ENCODE measurements at regions not wholly inside any gene's neighbourhood (a gene's known extent, or its start where the extent isn't known, plus 50 kb on each side); places are given as distances from the start of the nearest gene placed in this dataset.
"Not testable (repeated sequence)": the region's sequence is repeated elsewhere in the genome, so short reads cannot be mapped to it uniquely, and the experiment has no call there.

GRCh38 chr6:121596441-121596840, 161.0 kb downstream of the GJA1 start:
- peak; percentile 6 for DNase-seq

GRCh38 chr6:121597654-121598053, 162.2 kb downstream of the GJA1 start:
- peak; percentile 18 for DNase-seq

- not testable (repeated sequence) for DNase-seq
Observed at GRCh38 chr6:121599331-121599730, 163.9 kb downstream of the GJA1 start.

GRCh38 chr6:121600389-121601168, 165.1 kb downstream of the GJA1 start:
- no peak for DNase-seq

GRCh38 chr6:121603486-121603885, 168.0 kb downstream of the GJA1 start:
- no peak for DNase-seq

GRCh38 chr6:121607721-121608120, 172.3 kb downstream of the GJA1 start:
- DNase-seq: no peak

GRCh38 chr6:121608270-121608669, 172.8 kb downstream of the GJA1 start:
- DNase-seq: no peak

- DNase-seq: no peak
Observed at GRCh38 chr6:121609281-121609680, 173.8 kb downstream of the GJA1 start.

GRCh38 chr6:121612927-121613326, 177.5 kb downstream of the GJA1 start:
- no peak for DNase-seq

- DNase-seq: peak; percentile 16
Observed at GRCh38 chr6:121614115-121614514, 178.7 kb downstream of the GJA1 start.

- no peak for DNase-seq
Observed at GRCh38 chr6:121615493-121615892, 180.0 kb downstream of the GJA1 start.

GRCh38 chr6:121616406-121616805, 181.0 kb downstream of the GJA1 start:
- DNase-seq: no peak

GRCh38 chr6:121617388-121617787, 181.9 kb downstream of the GJA1 start:
- DNase-seq: no peak

GRCh38 chr6:121619013-121619412, 183.6 kb downstream of the GJA1 start:
- DNase-seq: no peak

- no peak for DNase-seq
Observed at GRCh38 chr6:121619987-121620740, 184.7 kb downstream of the GJA1 start.

- DNase-seq: no peak
Observed at GRCh38 chr6:121627761-121628160, 192.3 kb downstream of the GJA1 start.

- DNase-seq: no peak
Observed at GRCh38 chr6:121630716-121631115, 195.3 kb downstream of the GJA1 start.

GRCh38 chr6:121631752-121632151, 196.3 kb downstream of the GJA1 start:
- DNase-seq: not testable (repeated sequence)

GRCh38 chr6:121633309-121633708, 197.9 kb downstream of the GJA1 start:
- DNase-seq: no peak

- DNase-seq: not testable (repeated sequence)
Observed at GRCh38 chr6:121634586-121634985, 199.1 kb downstream of the GJA1 start.

GRCh38 chr6:121635355-121635754, 199.9 kb downstream of the GJA1 start:
- no peak for DNase-seq

- DNase-seq: not testable (repeated sequence)
Observed at GRCh38 chr6:121636217-121636616, 200.8 kb downstream of the GJA1 start.

GRCh38 chr6:121639021-121639420, 203.6 kb downstream of the GJA1 start:
- no peak for DNase-seq

GRCh38 chr6:121641158-121641557, 205.7 kb downstream of the GJA1 start:
- DNase-seq: no peak

All from NCI-H226 (cell line).